NCI-H1105 (cell line): ENCODE measurements at regions not wholly inside any gene's neighbourhood (a gene's known extent, or its start where the extent isn't known, plus 50 kb on each side); places are given as distances from the start of the nearest gene placed in this dataset.
"Not testable (repeated sequence)": the region's sequence is repeated elsewhere in the genome, so short reads cannot be mapped to it uniquely, and the experiment has no call there.

Source experiments
- DNase-seq: peaks from one replicate; lab custom pipeline; 2025; lab: John Stamatoyannopoulos, UW

- no peak for DNase-seq
Measured at GRCh38 chr2:228793116-228793515, 478.0 kb downstream of the PID1 start.

GRCh38 chr2:228786901-228787300 lies 484.2 kb downstream of the PID1 start:
- no peak for DNase-seq

- DNase-seq: no peak
Measured at GRCh38 chr2:228782281-228782680, 488.8 kb downstream of the PID1 start.

- DNase-seq: no peak
Measured at GRCh38 chr2:228777855-228778355, 493.2 kb downstream of the PID1 start.

GRCh38 chr2:228774548-228774947 lies 496.5 kb downstream of the PID1 start:
- no peak for DNase-seq

- DNase-seq: no peak
Measured at GRCh38 chr2:228771774-228772173, 499.3 kb downstream of the PID1 start.

GRCh38 chr2:228771315-228771714 lies 499.8 kb downstream of the PID1 start:
- no peak for DNase-seq

- no peak for DNase-seq
Measured at GRCh38 chr2:228768818-228769217, 502.3 kb downstream of the PID1 start.

- not testable (repeated sequence) for DNase-seq
Measured at GRCh38 chr2:228768141-228768540, 502.9 kb downstream of the PID1 start.

- DNase-seq: no peak
Measured at GRCh38 chr2:228767196-228767595, 503.9 kb downstream of the PID1 start.

- DNase-seq: no peak
Measured at GRCh38 chr2:228763379-228763981, 507.6 kb downstream of the PID1 start.

- no peak for DNase-seq
Measured at GRCh38 chr2:228762565-228762964, 508.5 kb downstream of the PID1 start.

GRCh38 chr2:228755661-228756060 lies 515.4 kb downstream of the PID1 start:
- not testable (repeated sequence) for DNase-seq

GRCh38 chr2:228747483-228747882 lies 523.6 kb downstream of the PID1 start:
- no peak for DNase-seq

- DNase-seq: no peak
Measured at GRCh38 chr2:228738671-228739380, 532.3 kb downstream of the PID1 start.

- no peak for DNase-seq
Measured at GRCh38 chr2:228735697-228736096, 535.4 kb downstream of the PID1 start.

GRCh38 chr2:228731517-228731916 lies 539.6 kb downstream of the PID1 start:
- DNase-seq: no peak

- DNase-seq: no peak
Measured at GRCh38 chr2:228728961-228729360, 542.1 kb downstream of the PID1 start.

- no peak for DNase-seq
Measured at GRCh38 chr2:228725031-228725430, 543.5 kb upstream of the SPHKAP start.

- DNase-seq: no peak
Measured at GRCh38 chr2:228723599-228723998, 542.1 kb upstream of the SPHKAP start.

- DNase-seq: no peak
Measured at GRCh38 chr2:228722311-228722710, 540.8 kb upstream of the SPHKAP start.

- DNase-seq: no peak
Measured at GRCh38 chr2:228720895-228721294, 539.4 kb upstream of the SPHKAP start.

- DNase-seq: no peak
Measured at GRCh38 chr2:228709788-228710371, 528.4 kb upstream of the SPHKAP start.
